Muscle of leg (tissue), 3 donors: ENCODE measurements at regions not wholly inside any gene's neighbourhood (a gene's known extent, or its start where the extent isn't known, plus 50 kb on each side); places are given as distances from the start of the nearest gene placed in this dataset.

Experiments used
- DNase-seq: peaks from one replicate; pipeline ENCODE4 v3.0.0; 2013
- H3K27ac ChIP-seq: one replicate; pipeline ENCODE4 v1.5.1; 2013; ENCODE audit warnings: mild to moderate bottlenecking, low read length, control low read depth
- H3K27me3 ChIP-seq: one replicate; pipeline ENCODE4 v1.6.1; 2013; ENCODE audit warnings: low read length; ENCODE audit not compliant: control insufficient read depth, insufficient read depth
- H3K36me3 ChIP-seq: one replicate; pipeline ENCODE4 v1.6.1; 2013; ENCODE audit warnings: low read length; ENCODE audit not compliant: control insufficient read depth, insufficient read depth
- H3K4me1 ChIP-seq: one replicate; pipeline ENCODE4 v1.6.1; 2013; ENCODE audit warnings: low read length; ENCODE audit not compliant: control insufficient read depth, insufficient read depth
- H3K4me3 ChIP-seq: one replicate; pipeline ENCODE4 v1.5.1; 2013; ENCODE audit warnings: low read length, control low read depth
- H3K9me3 ChIP-seq: replicated peaks from 2 replicates; pipeline ENCODE4 v1.6.1; 2013; ENCODE audit warnings: low read depth, low read length; ENCODE audit not compliant: control insufficient read depth
- whole genome bisulfite sequencing: methylation state at CpG from one replicate; pipeline ENCODE4 v1.1.5; 2013; ENCODE audit warnings: missing lambda C conversion rate; ENCODE audit not compliant: insufficient coverage; 5-methylcytosine and 5-hydroxymethylcytosine counted together

GRCh38 chr21:18460979-18461378 lies 57.4 kb upstream of the TMPRSS15 start:
- Histone ChIP-seq H3K4me1 (no peaks in the 10 kb centered on the region), H3K4me3 (no peak overlapping the region), H3K9me3 (no peaks in the 10 kb centered on the region), H3K27ac (no peak overlapping the region), H3K27me3 (no peaks in the 10 kb centered on the region), H3K36me3 (no peaks in the 10 kb centered on the region)
- 69% methylated on average over 3 of the region's 4 CpGs for WGBS
- no peak for DNase-seq

DNA sequence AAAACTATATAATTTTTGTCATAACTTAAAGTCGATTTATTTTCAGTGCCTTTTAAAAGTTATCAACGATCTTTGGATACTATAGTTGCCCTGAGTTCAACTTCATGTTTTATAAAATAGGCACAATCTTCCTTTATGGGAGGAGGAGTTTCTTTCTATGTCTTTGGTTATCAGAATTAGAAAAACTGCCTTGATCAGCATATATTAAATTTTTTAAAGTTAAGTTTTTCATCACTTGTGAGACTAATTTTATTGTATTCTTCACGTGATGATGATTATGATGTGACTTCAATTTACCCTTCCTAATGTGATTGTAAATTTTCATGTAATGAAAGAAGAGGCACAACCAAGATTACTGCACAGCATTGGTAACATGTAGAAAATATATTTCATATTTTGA lies 58.2 kb upstream of the TMPRSS15 start:
- no peak for DNase-seq
- H3K27ac ChIP-seq, result no peak overlapping the region
- no peaks in the 10 kb centered on the region for H3K27me3 ChIP-seq
- H3K4me1 ChIP-seq, result no peaks in the 10 kb centered on the region
- WGBS, result no CpG with 5 or more reads among the region's 3 CpGs
- H3K9me3 ChIP-seq, result no peaks in the 10 kb centered on the region
- no peak overlapping the region for H3K4me3 ChIP-seq
- no peaks in the 10 kb centered on the region for H3K36me3 ChIP-seq

DNA sequence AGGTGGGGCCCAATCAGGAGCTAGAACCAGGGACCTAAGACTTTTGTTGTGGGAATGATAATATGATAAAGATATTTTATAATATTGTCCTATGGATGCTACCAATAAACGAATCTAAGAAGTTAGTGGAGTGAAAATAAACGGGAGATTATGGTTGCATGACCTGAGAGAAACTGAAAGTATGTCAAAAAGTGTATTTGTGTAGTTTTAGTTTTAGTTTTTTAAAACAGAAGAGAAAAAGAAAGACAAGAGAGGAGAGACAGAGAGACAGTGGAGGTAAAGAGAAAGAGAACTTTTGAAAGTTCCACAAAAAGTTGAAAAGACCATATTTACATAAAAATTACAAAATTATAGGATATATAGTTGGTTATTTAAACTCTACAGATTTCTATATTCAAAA lies 64.1 kb upstream of the TMPRSS15 start:
- no peaks in the 10 kb centered on the region for H3K4me1 ChIP-seq
- H3K27ac ChIP-seq, result no peak overlapping the region
- no peak for DNase-seq
- no peaks in the 10 kb centered on the region for H3K9me3 ChIP-seq
- no peaks in the 10 kb centered on the region for H3K27me3 ChIP-seq
- WGBS, result 17% methylated on average over 1 of the region's 2 CpGs
- no peaks in the 10 kb centered on the region for H3K36me3 ChIP-seq
- H3K4me3 ChIP-seq, result no peak overlapping the region

DNA sequence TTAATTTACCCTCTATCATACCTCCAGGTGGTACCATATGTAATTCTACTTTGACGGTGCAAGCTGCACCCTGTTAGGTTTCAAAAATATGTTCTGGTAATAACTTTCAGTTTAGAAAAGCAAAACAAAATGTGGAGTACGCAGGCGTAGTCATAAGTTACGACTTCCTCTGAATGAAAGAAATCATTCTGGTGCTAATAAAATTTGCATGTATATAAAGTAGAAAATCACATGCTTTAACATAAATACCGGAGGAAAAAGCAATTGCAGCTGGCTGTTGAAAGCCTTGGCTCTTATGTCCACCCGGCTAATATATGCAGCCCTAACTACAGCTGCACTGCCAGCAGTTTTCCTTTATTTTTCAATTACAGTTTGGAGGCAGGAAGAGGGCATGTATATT lies 65.2 kb upstream of the TMPRSS15 start:
- H3K36me3 ChIP-seq, result no peaks in the 10 kb centered on the region
- peak; percentile 58 for DNase-seq
- no peak overlapping the region for H3K4me3 ChIP-seq
- no peaks in the 10 kb centered on the region for H3K4me1 ChIP-seq
- no peaks in the 10 kb centered on the region for H3K9me3 ChIP-seq
- no peaks in the 10 kb centered on the region for H3K27me3 ChIP-seq
- no CpG with 5 or more reads among the region's 6 CpGs for WGBS
- H3K27ac ChIP-seq, result peak overlapping the region; percentile 54

DNA sequence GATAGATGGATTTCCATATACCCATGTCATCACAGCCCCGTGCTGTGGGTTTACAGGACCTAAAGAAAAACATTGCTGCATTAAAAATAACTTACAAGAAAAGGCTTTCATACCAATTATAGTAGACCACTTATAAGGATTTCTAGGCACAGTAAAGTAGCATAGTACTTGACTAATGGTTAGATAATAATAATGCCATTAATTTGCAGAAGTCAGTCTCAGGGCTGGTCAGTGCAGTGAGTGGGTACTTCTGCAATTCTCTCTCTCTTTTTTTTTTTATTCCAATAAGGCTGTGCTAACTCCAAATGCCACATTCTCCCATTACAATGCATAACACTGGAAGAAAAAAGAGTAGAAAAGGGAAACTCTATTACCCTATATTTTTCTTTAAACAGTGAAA lies 73.1 kb upstream of the TMPRSS15 start:
- Histone ChIP-seq H3K27me3 (no peaks in the 10 kb centered on the region), H3K4me3 (no peak overlapping the region), H3K4me1 (no peaks in the 10 kb centered on the region), H3K27ac (no peak overlapping the region), H3K36me3 (no peaks in the 10 kb centered on the region), H3K9me3 (no peaks in the 10 kb centered on the region)
- DNase-seq, result no peak
- whole genome bisulfite sequencing, result no CpG with 5 or more reads among the region's 1 CpG

DNA sequence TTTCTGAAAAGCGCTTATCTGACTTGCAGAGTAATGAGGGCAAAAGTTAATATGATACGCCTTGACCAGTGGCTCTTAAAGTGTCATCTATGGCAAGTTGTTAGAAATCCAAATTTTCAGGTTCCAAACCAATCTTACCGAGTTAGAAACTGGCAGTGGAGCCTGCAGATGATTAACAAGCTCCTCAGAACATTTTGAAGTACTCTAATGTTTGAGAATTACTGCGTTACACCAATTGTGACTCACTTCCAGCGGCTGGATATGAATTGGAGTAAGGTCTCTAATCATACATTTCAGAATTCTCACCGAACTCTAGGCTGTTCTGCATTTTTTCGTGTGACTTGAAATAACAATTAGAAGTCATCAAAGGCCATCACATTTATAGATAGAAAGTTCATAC lies 73.5 kb upstream of the TMPRSS15 start:
- no peaks in the 10 kb centered on the region for H3K9me3 ChIP-seq
- no peaks in the 10 kb centered on the region for H3K36me3 ChIP-seq
- H3K4me3 ChIP-seq, result no peak overlapping the region
- no peak for DNase-seq
- H3K4me1 ChIP-seq, result no peaks in the 10 kb centered on the region
- no peaks in the 10 kb centered on the region for H3K27me3 ChIP-seq
- no peak overlapping the region for H3K27ac ChIP-seq
- 0% methylated on average over 1 of the region's 7 CpGs for WGBS

- no peak overlapping the region for H3K4me3 ChIP-seq
- no CpG with 5 or more reads among the region's 1 CpG for WGBS
- no peaks in the 10 kb centered on the region for H3K36me3 ChIP-seq
- H3K27me3 ChIP-seq, result no peaks in the 10 kb centered on the region
- H3K9me3 ChIP-seq, result no peaks in the 10 kb centered on the region
- no peak for DNase-seq
- H3K27ac ChIP-seq, result no peak overlapping the region
- H3K4me1 ChIP-seq, result no peaks in the 10 kb centered on the region
Observed at GRCh38 chr21:18478513-18478912, 74.9 kb upstream of the TMPRSS15 start.

DNA sequence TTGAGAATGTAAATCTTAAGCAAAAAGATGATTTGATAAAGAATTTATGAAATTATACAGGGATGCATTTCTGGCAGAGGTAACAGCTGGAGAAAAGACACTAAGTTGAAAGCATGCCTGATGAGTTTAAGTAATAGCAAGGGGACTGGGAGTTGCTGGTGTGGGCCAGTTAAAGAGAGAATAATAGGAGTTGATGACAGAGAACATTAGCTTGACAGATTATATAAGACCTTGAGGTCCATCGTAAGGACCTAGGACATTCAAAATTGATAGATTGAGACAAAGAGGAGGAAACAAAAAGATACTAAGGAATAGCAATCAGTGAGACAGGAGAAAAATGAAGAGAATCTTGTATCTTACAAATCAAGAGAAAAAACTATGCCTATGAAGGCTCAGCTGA lies 84.7 kb upstream of the TMPRSS15 start:
- no peaks in the 10 kb centered on the region for H3K36me3 ChIP-seq
- H3K27me3 ChIP-seq, result no peaks in the 10 kb centered on the region
- 0% methylated on average over 1 of the region's 1 CpG for WGBS
- H3K27ac ChIP-seq, result no peak overlapping the region
- DNase-seq, result no peak
- no peaks in the 10 kb centered on the region for H3K9me3 ChIP-seq
- no peak overlapping the region for H3K4me3 ChIP-seq
- H3K4me1 ChIP-seq, result no peaks in the 10 kb centered on the region

GRCh38 chr21:18493422-18493821 lies 89.8 kb upstream of the TMPRSS15 start:
- Histone ChIP-seq H3K27me3 (no peaks in the 10 kb centered on the region), H3K27ac (no peak overlapping the region), H3K36me3 (no peaks in the 10 kb centered on the region), H3K9me3 (no peaks in the 10 kb centered on the region), H3K4me3 (no peak overlapping the region), H3K4me1 (no peaks in the 10 kb centered on the region)
- DNase-seq, result peak; percentile 48
- no CpG with 5 or more reads among the region's 8 CpGs for WGBS

DNA sequence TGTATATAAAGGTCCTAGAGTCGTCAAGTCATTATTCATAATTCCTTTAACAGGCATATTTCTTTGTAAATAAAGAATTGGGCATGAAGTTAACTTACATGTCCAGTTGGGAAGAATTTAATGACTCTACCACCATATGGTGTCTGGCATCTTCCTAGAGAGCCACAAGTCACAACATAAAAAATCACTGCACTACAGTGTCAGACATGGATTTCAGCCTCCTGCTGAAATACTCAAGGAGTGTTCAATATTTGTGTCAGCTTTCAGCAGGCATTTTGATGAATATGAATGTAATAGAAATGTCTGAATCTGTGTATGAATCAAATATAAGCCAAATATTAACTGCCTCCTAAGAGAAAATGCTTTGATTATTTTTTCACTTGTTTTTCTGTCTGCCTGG lies 91.9 kb upstream of the TMPRSS15 start:
- WGBS, result no CpG with 5 or more reads among the region's 1 CpG
- H3K9me3 ChIP-seq, result no peaks in the 10 kb centered on the region
- no peaks in the 10 kb centered on the region for H3K27me3 ChIP-seq
- DNase-seq, result no peak
- H3K27ac ChIP-seq, result no peak overlapping the region
- H3K4me3 ChIP-seq, result no peak overlapping the region
- no peaks in the 10 kb centered on the region for H3K36me3 ChIP-seq
- H3K4me1 ChIP-seq, result no peaks in the 10 kb centered on the region

GRCh38 chr21:18498431-18498830 lies 94.8 kb upstream of the TMPRSS15 start:
- H3K36me3 ChIP-seq, result no peaks in the 10 kb centered on the region
- no peak overlapping the region for H3K4me3 ChIP-seq
- H3K4me1 ChIP-seq, result no peaks in the 10 kb centered on the region
- WGBS, result no CpG with 5 or more reads among the region's 1 CpG
- no peak overlapping the region for H3K27ac ChIP-seq
- H3K27me3 ChIP-seq, result no peaks in the 10 kb centered on the region
- peaks cover 2% of the 10 kb centered on the region for H3K9me3 ChIP-seq
- no peak for DNase-seq
